CD14-positive monocyte (primary cell): ENCODE measurements at regions not wholly inside any gene's neighbourhood (a gene's known extent, or its start where the extent isn't known, plus 50 kb on each side); places are given as distances from the start of the nearest gene placed in this dataset.

Experiments
- DNase-seq, 3 donors: peaks; one replicate each; pipeline ENCODE4 v3.0.0-alpha.2; 2011 to 2022
- H2AFZ ChIP-seq: 2 replicates; pipeline ENCODE4 v1.6.0; 2012; ENCODE audit warnings: mild to moderate bottlenecking, low read depth, low read length, inconsistent platforms; ENCODE audit not compliant: insufficient read depth, poor library complexity, severe bottlenecking
- H3K27ac ChIP-seq, 2 donors: 1 replicate in 1 of 2; 2 replicates in 1 of 2; pipeline ENCODE4 v1.5.1; 2012 to 2013; ENCODE audit warnings: low read length in 2 of 2, control low read depth in 1 of 2, inconsistent platforms in 1 of 2, low read depth in 1 of 2, mild to moderate bottlenecking in 1 of 2
- H3K27me3 ChIP-seq, 2 donors: one replicate each; pipeline versions ENCODE4 v1.6.0 to v1.6.1; 2011 to 2013; ENCODE audit warnings: low read length in 2 of 2; ENCODE audit not compliant: control insufficient read depth in 2 of 2, insufficient read depth in 2 of 2
- H3K36me3 ChIP-seq, 2 donors: replicated peaks in 1 of 2; 1 replicate in 1 of 2; 2 replicates in 1 of 2; pipeline versions ENCODE4 v1.5.1 to v1.6.1; 2012 to 2013; ENCODE audit warnings: low read length in 2 of 2, control low read depth in 1 of 2, inconsistent platforms in 1 of 2, mild to moderate bottlenecking in 1 of 2; ENCODE audit not compliant: insufficient read depth in 2 of 2, control insufficient read depth in 1 of 2
- H3K4me1 ChIP-seq, 2 donors: 1 replicate in 1 of 2; 2 replicates in 1 of 2; pipeline versions ENCODE4 v1.5.1 to v1.6.1; 2012 to 2013; ENCODE audit warnings: low read length in 2 of 2, control low read depth in 1 of 2, inconsistent platforms in 1 of 2, mild to moderate bottlenecking in 1 of 2, moderate library complexity in 1 of 2; ENCODE audit not compliant: insufficient read depth in 2 of 2, control insufficient read depth in 1 of 2
- H3K4me2 ChIP-seq: replicated peaks from 2 replicates; pipeline ENCODE3; 2012; ENCODE audit warnings: low read length, moderate library complexity, mild to moderate bottlenecking; ENCODE audit not compliant: poor library complexity, severe bottlenecking; ENCODE audit errors: extremely low read depth
- H3K4me3 ChIP-seq, 3 experiments: fragments of 200-600 bp in 1 of 3; sonication (generic) in 1 of 3; replicated peaks in 1 of 3; 1 replicate in 2 of 3; 2 replicates in 1 of 3; pipeline ENCODE4 v1.5.1; 2011 to 2013; ENCODE audit warnings: low read length in 3 of 3, mild to moderate bottlenecking in 3 of 3, control low read depth in 2 of 3, low read depth in 2 of 3, inconsistent platforms in 1 of 3, moderate library complexity in 1 of 3
- H3K79me2 ChIP-seq: 2 replicates; pipeline ENCODE4 v1.6.0; 2012; ENCODE audit warnings: mild to moderate bottlenecking, control low read depth, inconsistent platforms, low read length, moderate library complexity; ENCODE audit not compliant: insufficient read depth
- H3K9ac ChIP-seq: 2 replicates; pipeline ENCODE4 v1.6.0; 2017; ENCODE audit warnings: low read length, mild to moderate bottlenecking; ENCODE audit not compliant: insufficient read depth, poor library complexity, severe bottlenecking
- H3K9me3 ChIP-seq, 2 donors: replicated peaks in 1 of 2; 1 replicate in 1 of 2; 2 replicates in 1 of 2; pipeline versions ENCODE4 v1.5.1 to v1.6.1; 2012 to 2013; ENCODE audit warnings: low read length in 2 of 2, control low read depth in 1 of 2; ENCODE audit not compliant: control insufficient read depth in 1 of 2, insufficient read depth in 1 of 2
- H4K20me1 ChIP-seq: 2 replicates; pipeline ENCODE4 v1.6.0; 2012; ENCODE audit warnings: mild to moderate bottlenecking, low read length, control low read depth, moderate library complexity; ENCODE audit not compliant: insufficient read depth
- H3K27ac Mint-ChIP-seq, 7 donors: one replicate each; pipeline ENCODE4 v1.8.0; 2020; ENCODE audit warnings: mild to moderate bottlenecking in 7 of 7, mixed read lengths in 7 of 7, moderate library complexity in 6 of 7, inconsistent platforms in 2 of 7
- H3K27me3 Mint-ChIP-seq, 3 donors: one replicate each; pipeline ENCODE4 v1.8.0; 2021 to 2022; ENCODE audit warnings: low read depth in 3 of 3, mild to moderate bottlenecking in 3 of 3, mixed read lengths in 3 of 3, moderate library complexity in 3 of 3, inconsistent platforms in 1 of 3
- H3K36me3 Mint-ChIP-seq, 2 donors: one replicate each; pipeline ENCODE4 v1.8.0; 2020; ENCODE audit warnings: mixed read lengths in 2 of 2, inconsistent platforms in 1 of 2, mild to moderate bottlenecking in 1 of 2
- H3K4me1 Mint-ChIP-seq: one replicate; pipeline ENCODE4 v1.8.0; 2020; ENCODE audit warnings: mild to moderate bottlenecking, mixed read lengths
- H3K4me3 Mint-ChIP-seq, 2 donors: one replicate each; pipeline ENCODE4 v1.8.0; 2020; ENCODE audit warnings: mild to moderate bottlenecking in 2 of 2, mixed read lengths in 2 of 2, moderate library complexity in 1 of 2
- H3K9me3 Mint-ChIP-seq, 7 donors: one replicate each; pipeline ENCODE4 v1.8.0; 2020 to 2022; ENCODE audit warnings: mixed read lengths in 7 of 7, mild to moderate bottlenecking in 6 of 7, moderate library complexity in 6 of 7, inconsistent platforms in 2 of 7
- WGBS: methylation state at CpG from one replicate; pipeline ENCODE4 v1.1.5; 2013; ENCODE audit warnings: missing lambda C conversion rate; ENCODE audit not compliant: insufficient coverage; 5-methylcytosine and 5-hydroxymethylcytosine counted together
- intact Hi-C, 2 donors: fragments of 100-400 bp; cut with micrococcal nuclease; formaldehyde crosslinking; loops; one replicate each; pipeline versions ENCODE4 v1.15.0 to v1.15.1; 2023
- TF ChIP-seq, protein P1 (sequence below): fragments of 200-600 bp; IDR thresholded peaks from one replicate; pipeline ENCODE4 v1.8.0; 2022; ENCODE audit warnings: antibody characterized with exemption, mild to moderate bottlenecking

DNA sequence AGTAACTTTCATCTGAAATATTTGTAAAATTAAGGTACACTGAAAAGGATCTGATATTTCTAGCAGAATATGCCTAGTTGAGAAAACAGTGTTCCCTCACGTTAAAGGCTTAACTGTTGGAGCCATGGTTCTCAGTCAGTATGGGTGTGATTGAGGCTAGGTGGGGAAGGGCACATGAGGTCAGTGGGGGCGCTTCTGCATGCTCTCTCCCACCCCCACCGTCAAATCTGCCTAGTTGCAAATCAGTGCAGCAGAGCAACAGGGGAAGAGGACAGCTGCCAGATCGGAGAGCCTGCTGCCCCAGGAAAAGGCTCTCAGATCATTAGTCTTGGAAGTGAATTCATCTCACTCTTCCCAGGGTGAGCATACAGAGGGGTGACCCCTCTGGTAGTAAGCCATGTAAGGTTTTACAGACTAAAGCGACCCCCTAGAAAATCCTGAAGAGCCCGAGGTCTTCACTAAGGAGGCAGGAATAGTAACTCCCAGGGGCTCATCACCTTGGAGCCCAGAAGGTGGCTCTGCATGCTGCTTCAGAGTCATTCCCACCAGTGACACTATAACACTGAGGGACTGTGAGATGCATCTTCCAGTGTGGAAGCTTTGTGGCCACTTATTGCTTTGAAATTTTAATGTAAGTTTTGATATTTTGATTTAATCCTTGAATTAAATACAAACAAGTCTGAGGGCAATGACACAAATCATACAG, 83.1 kb upstream of the BARHL2 start:
- Histone ChIP-seq H3K36me3 (no peaks in the 10 kb centered on the region), H3K27ac (no peak overlapping the region), H3K4me1 (no peaks in the 10 kb centered on the region), H4K20me1 (no peaks in the 10 kb centered on the region), H3K4me2 (no peak overlapping the region), H3K9ac (no peak overlapping the region), H2AFZ (no peak overlapping the region), H3K79me2 (no peaks in the 10 kb centered on the region), H3K9me3 (no peaks in the 10 kb centered on the region), H3K4me3 (no peak overlapping the region), H3K27me3 (peaks cover 0 to 4% of the 10 kb centered on the region in 2 donors)
- Mint-ChIP-seq H3K27me3 (peaks cover 3 to 17% (median 14%) of the 10 kb centered on the region in 3 donors), H3K4me3 (no peak overlapping the region), H3K4me1 (no peaks in the 10 kb centered on the region), H3K36me3 (no peaks in the 10 kb centered on the region), H3K27ac (no peak overlapping the region), H3K9me3 (peaks cover 0 to 7% (median 4%) of the 10 kb centered on the region in 7 donors)
- TF ChIP-seq, protein P1, sequence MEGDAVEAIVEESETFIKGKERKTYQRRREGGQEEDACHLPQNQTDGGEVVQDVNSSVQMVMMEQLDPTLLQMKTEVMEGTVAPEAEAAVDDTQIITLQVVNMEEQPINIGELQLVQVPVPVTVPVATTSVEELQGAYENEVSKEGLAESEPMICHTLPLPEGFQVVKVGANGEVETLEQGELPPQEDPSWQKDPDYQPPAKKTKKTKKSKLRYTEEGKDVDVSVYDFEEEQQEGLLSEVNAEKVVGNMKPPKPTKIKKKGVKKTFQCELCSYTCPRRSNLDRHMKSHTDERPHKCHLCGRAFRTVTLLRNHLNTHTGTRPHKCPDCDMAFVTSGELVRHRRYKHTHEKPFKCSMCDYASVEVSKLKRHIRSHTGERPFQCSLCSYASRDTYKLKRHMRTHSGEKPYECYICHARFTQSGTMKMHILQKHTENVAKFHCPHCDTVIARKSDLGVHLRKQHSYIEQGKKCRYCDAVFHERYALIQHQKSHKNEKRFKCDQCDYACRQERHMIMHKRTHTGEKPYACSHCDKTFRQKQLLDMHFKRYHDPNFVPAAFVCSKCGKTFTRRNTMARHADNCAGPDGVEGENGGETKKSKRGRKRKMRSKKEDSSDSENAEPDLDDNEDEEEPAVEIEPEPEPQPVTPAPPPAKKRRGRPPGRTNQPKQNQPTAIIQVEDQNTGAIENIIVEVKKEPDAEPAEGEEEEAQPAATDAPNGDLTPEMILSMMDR, result no peak
- no peak for DNase-seq
- intact Hi-C loops, result no loop called here
- 59% methylated on average over 2 of the region's 6 CpGs for WGBS

DNA sequence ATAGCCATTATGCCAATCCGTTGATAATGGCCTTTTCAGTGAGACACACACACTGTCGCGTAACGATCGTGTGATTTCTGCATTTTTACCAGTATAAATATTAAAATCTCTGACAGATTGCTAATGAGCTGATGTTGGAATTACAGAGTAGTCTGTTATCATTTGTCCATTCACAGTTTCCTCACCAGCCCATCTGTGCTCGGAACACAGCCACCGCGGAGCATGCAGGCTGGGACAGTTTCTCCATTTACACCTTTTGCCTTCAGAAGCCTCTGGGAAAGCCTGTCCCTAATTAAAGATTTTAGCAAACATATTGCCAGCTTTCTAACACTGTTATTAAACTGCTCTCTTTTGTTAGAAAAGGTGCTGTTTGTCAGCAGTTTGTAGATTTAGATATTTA, 82.2 kb upstream of the BARHL2 start:
- Histone ChIP-seq H2AFZ (no peak overlapping the region), H3K27ac (no peak overlapping the region), H3K79me2 (no peaks in the 10 kb centered on the region), H3K4me3 (no peak overlapping the region), H3K36me3 (no peaks in the 10 kb centered on the region), H3K4me1 (no peaks in the 10 kb centered on the region), H3K9me3 (no peaks in the 10 kb centered on the region), H4K20me1 (no peaks in the 10 kb centered on the region), H3K4me2 (no peak overlapping the region), H3K27me3 (peaks cover 4 to 5% of the 10 kb centered on the region in 2 donors), H3K9ac (no peak overlapping the region)
- peaks cover 0 to 7% (median 3%) of the 10 kb centered on the region in 7 donors for H3K9me3 Mint-ChIP-seq
- H3K4me3 Mint-ChIP-seq, result no peak overlapping the region
- H3K27me3 Mint-ChIP-seq, result peaks cover 3 to 17% (median 17%) of the 10 kb centered on the region in 3 donors
- no peak overlapping the region for H3K27ac Mint-ChIP-seq
- WGBS, result no CpG with 5 or more reads among the region's 8 CpGs
- intact Hi-C loops, result no loop called here
- H3K4me1 Mint-ChIP-seq, result no peaks in the 10 kb centered on the region
- H3K36me3 Mint-ChIP-seq, result no peaks in the 10 kb centered on the region
- no peak for DNase-seq
- TF ChIP-seq, protein P1, result no peak
